Body of pancreas (tissue), 4 donors: ENCODE measurements at regions not wholly inside any gene's neighbourhood (a gene's known extent, or its start where the extent isn't known, plus 50 kb on each side); places are given as distances from the start of the nearest gene placed in this dataset.

Experiments
- CTCF ChIP-seq, 7 experiments: fragments of 450-650 bp in 4 of 7; fragments of 200-600 bp in 3 of 7; sonication (generic) in 3 of 7; IDR thresholded peaks; one replicate each; pipeline ENCODE4 v1.5.1; 2016 to 2019; ENCODE audit warnings: antibody characterized with exemption in 7 of 7
- POLR2A ChIP-seq, 3 donors: fragments of 450-650 bp; IDR thresholded peaks; one replicate each; pipeline ENCODE4 v1.6.1; 2016; ENCODE audit warnings: antibody characterized with exemption in 3 of 3, mild to moderate bottlenecking in 2 of 3

GRCh38 chrX:3177851-3178250 is 136.6 kb downstream of the ARSF start:
- no peak for TF ChIP-seq POLR2A (IDR thresholded peaks at IDR 0.05)
- no peak for TF ChIP-seq CTCF (IDR thresholded peaks at IDR 0.05)
